Peyer's patch (tissue), 4 donors: ENCODE measurements at regions not wholly inside any gene's neighbourhood (a gene's known extent, or its start where the extent isn't known, plus 50 kb on each side); places are given as distances from the start of the nearest gene placed in this dataset.

Experiments
- DNase-seq, 3 donors: peaks; one replicate each; pipeline ENCODE4 v3.0.0-alpha.2; 2017 to 2019
- H3K27ac ChIP-seq, 4 donors: fragments of 200-600 bp; sonication (generic); one replicate each; pipeline ENCODE4 v1.5.1; 2016 to 2019
- H3K27me3 ChIP-seq, 2 donors: fragments of 200-600 bp; sonication (generic); one replicate each; pipeline ENCODE4 v1.5.1; 2019
- H3K36me3 ChIP-seq, 3 donors: fragments of 200-600 bp; sonication (generic); one replicate each; pipeline ENCODE4 v1.5.1; 2016 to 2019
- H3K4me1 ChIP-seq, 4 donors: fragments of 200-600 bp; sonication (generic); one replicate each; pipeline ENCODE4 v1.5.1; 2016 to 2019
- H3K4me3 ChIP-seq, 4 donors: fragments of 200-600 bp; sonication (generic); 1 replicate in 3 of 4; 2 replicates in 1 of 4; pipeline ENCODE4 v1.5.1; 2016 to 2019; ENCODE audit warnings: mild to moderate bottlenecking in 1 of 4
- H3K9me3 ChIP-seq, 4 donors: fragments of 200-600 bp; sonication (generic); one replicate each; pipeline ENCODE4 v1.5.1; 2016 to 2019; ENCODE audit warnings: mild to moderate bottlenecking in 1 of 4
- CTCF ChIP-seq, 6 experiments: fragments of 450-650 bp in 4 of 6; fragments of 200-600 bp in 2 of 6; sonication (generic) in 1 of 6; IDR thresholded peaks; one replicate each; pipeline ENCODE4 v1.5.1; 2017 to 2019; ENCODE audit warnings: antibody characterized with exemption in 6 of 6, mild to moderate bottlenecking in 3 of 6, moderate library complexity in 1 of 6
- POLR2A ChIP-seq, 2 donors: fragments of 450-650 bp; IDR thresholded peaks; one replicate each; pipeline ENCODE4 v1.5.1; 2017; ENCODE audit warnings: antibody characterized with exemption in 2 of 2, mild to moderate bottlenecking in 2 of 2, moderate library complexity in 2 of 2

- DNase-seq = no peak
- no peaks in the 10 kb centered on the region for H3K36me3 ChIP-seq
- H3K27me3 ChIP-seq = no peaks in the 10 kb centered on the region
- H3K9me3 ChIP-seq = no peaks in the 10 kb centered on the region
- no peak for TF ChIP-seq POLR2A (IDR thresholded peaks at IDR 0.05)
- no peak for TF ChIP-seq CTCF (IDR thresholded peaks at IDR 0.05)
- no peak overlapping the region for H3K27ac ChIP-seq
- H3K4me3 ChIP-seq = no peak overlapping the region
- no peaks in the 10 kb centered on the region for H3K4me1 ChIP-seq
These were observed 540.2 kb downstream of the PDHA2 start for GRCh38 chr4:96380106-96380505.

- no peak for DNase-seq
- H3K36me3 ChIP-seq = no peaks in the 10 kb centered on the region
- H3K4me1 ChIP-seq = no peaks in the 10 kb centered on the region
- no peak overlapping the region for H3K4me3 ChIP-seq
- H3K27me3 ChIP-seq = no peaks in the 10 kb centered on the region
- no peaks in the 10 kb centered on the region for H3K9me3 ChIP-seq
- no peak overlapping the region for H3K27ac ChIP-seq
- TF ChIP-seq CTCF (IDR thresholded peaks at IDR 0.05) = no peak
- TF ChIP-seq POLR2A (IDR thresholded peaks at IDR 0.05) = no peak
These were observed 543.5 kb downstream of the PDHA2 start for GRCh38 chr4:96383349-96383748.

GRCh38 chr4:96389770-96390169 lies 549.9 kb downstream of the PDHA2 start:
- Histone ChIP-seq H3K9me3 (no peaks in the 10 kb centered on the region), H3K27ac (no peak overlapping the region), H3K4me3 (no peak overlapping the region), H3K36me3 (no peaks in the 10 kb centered on the region), H3K4me1 (no peaks in the 10 kb centered on the region), H3K27me3 (no peaks in the 10 kb centered on the region)
- DNase-seq = no peak
- TF ChIP-seq CTCF (IDR thresholded peaks at IDR 0.05) (no peak), POLR2A (IDR thresholded peaks at IDR 0.05) (no peak)

GRCh38 chr4:96390404-96390803 lies 550.5 kb downstream of the PDHA2 start:
- Histone ChIP-seq H3K4me1 (no peaks in the 10 kb centered on the region), H3K9me3 (no peaks in the 10 kb centered on the region), H3K36me3 (no peaks in the 10 kb centered on the region), H3K27ac (no peak overlapping the region), H3K27me3 (no peaks in the 10 kb centered on the region), H3K4me3 (no peak overlapping the region)
- no peak for TF ChIP-seq POLR2A (IDR thresholded peaks at IDR 0.05)
- no peak for TF ChIP-seq CTCF (IDR thresholded peaks at IDR 0.05)
- DNase-seq = no peak

GRCh38 chr4:96395747-96396146 lies 555.9 kb downstream of the PDHA2 start:
- H3K4me3 ChIP-seq = no peak overlapping the region
- TF ChIP-seq CTCF (IDR thresholded peaks at IDR 0.05) (no peak), POLR2A (IDR thresholded peaks at IDR 0.05) (no peak)
- no peaks in the 10 kb centered on the region for H3K27me3 ChIP-seq
- no peak for DNase-seq
- no peaks in the 10 kb centered on the region for H3K4me1 ChIP-seq
- H3K27ac ChIP-seq = no peak overlapping the region
- H3K9me3 ChIP-seq = no peaks in the 10 kb centered on the region
- H3K36me3 ChIP-seq = no peaks in the 10 kb centered on the region

- Histone ChIP-seq H3K27me3 (no peaks in the 10 kb centered on the region), H3K4me1 (no peaks in the 10 kb centered on the region), H3K4me3 (no peak overlapping the region), H3K9me3 (no peaks in the 10 kb centered on the region), H3K27ac (no peak overlapping the region), H3K36me3 (no peaks in the 10 kb centered on the region)
- DNase-seq = no peak
- TF ChIP-seq CTCF (IDR thresholded peaks at IDR 0.05) = no peak
- no peak for TF ChIP-seq POLR2A (IDR thresholded peaks at IDR 0.05)
These were observed 566.8 kb downstream of the PDHA2 start for GRCh38 chr4:96406742-96407141.
